IPS DF 19.7 (cell line): ENCODE measurements at regions not wholly inside any gene's neighbourhood (a gene's known extent, or its start where the extent isn't known, plus 50 kb on each side); places are given as distances from the start of the nearest gene placed in this dataset.

Source experiments
- DNase-seq: peaks from one replicate; pipeline ENCODE4 v3.0.0-alpha.2; 2013; ENCODE audit warnings: low read depth, low spot score

GRCh38 chr14:62378057-62378456 is 615.8 kb downstream of the SNAPC1 start:
- no peak for DNase-seq

GRCh38 chr14:62381311-62382070 is 619.3 kb downstream of the SNAPC1 start:
- no peak for DNase-seq

- no peak for DNase-seq
These were observed 636.1 kb downstream of the KCNH5 start for GRCh38 chr14:62409169-62409568.

- DNase-seq, result no peak
These were observed 635.5 kb downstream of the KCNH5 start for GRCh38 chr14:62409626-62410300.

GRCh38 chr14:62420847-62421246 is 624.4 kb downstream of the KCNH5 start:
- DNase-seq, result no peak

- DNase-seq, result no peak
These were observed 616.6 kb downstream of the KCNH5 start for GRCh38 chr14:62428429-62429203.

- no peak for DNase-seq
These were observed 615.6 kb downstream of the KCNH5 start for GRCh38 chr14:62429683-62430082.

GRCh38 chr14:62431496-62431895 is 613.8 kb downstream of the KCNH5 start:
- DNase-seq, result no peak

GRCh38 chr14:62432955-62433354 is 612.3 kb downstream of the KCNH5 start:
- no peak for DNase-seq

GRCh38 chr14:62436261-62436660 is 609.0 kb downstream of the KCNH5 start:
- DNase-seq, result no peak

GRCh38 chr14:62439210-62439609 is 606.0 kb downstream of the KCNH5 start:
- no peak for DNase-seq

- DNase-seq, result no peak
These were observed 601.5 kb downstream of the KCNH5 start for GRCh38 chr14:62443796-62444195.

- DNase-seq, result peak; percentile 33
These were observed 599.7 kb downstream of the KCNH5 start for GRCh38 chr14:62445570-62445969.

GRCh38 chr14:62451221-62451620 is 594.0 kb downstream of the KCNH5 start:
- no peak for DNase-seq

- DNase-seq, result no peak
These were observed 592.0 kb downstream of the KCNH5 start for GRCh38 chr14:62453226-62453625.

GRCh38 chr14:62455446-62455845 is 589.8 kb downstream of the KCNH5 start:
- no peak for DNase-seq

GRCh38 chr14:62462988-62463387 is 582.3 kb downstream of the KCNH5 start:
- no peak for DNase-seq

- no peak for DNase-seq
These were observed 576.3 kb downstream of the KCNH5 start for GRCh38 chr14:62468946-62469345.

- DNase-seq, result no peak
These were observed 574.3 kb downstream of the KCNH5 start for GRCh38 chr14:62470935-62471334.

- no peak for DNase-seq
These were observed 554.1 kb downstream of the KCNH5 start for GRCh38 chr14:62491146-62491545.

- no peak for DNase-seq
These were observed 547.5 kb downstream of the KCNH5 start for GRCh38 chr14:62497708-62498107.

- no peak for DNase-seq
These were observed 544.1 kb downstream of the KCNH5 start for GRCh38 chr14:62501021-62501750.
